ELR (cell line): ENCODE measurements at regions not wholly inside any gene's neighbourhood (a gene's known extent, or its start where the extent isn't known, plus 50 kb on each side); places are given as distances from the start of the nearest gene placed in this dataset.
A peak's percentile ranks its signal among the peaks of the same experiment; 100 is the strongest.
"Not testable (repeated sequence)": the region's sequence is repeated elsewhere in the genome, so short reads cannot be mapped to it uniquely, and the experiment has no call there.

Experiments used
- DNase-seq: peaks from one replicate; pipeline ENCODE4 v3.0.0-alpha.2; 2015; ENCODE audit warnings: low read depth

- no peak for DNase-seq
Observed at GRCh38 chr20:58040447-58041290, 187.8 kb downstream of the ANKRD60 start.

GRCh38 chr20:58039274-58040092, 189.0 kb downstream of the ANKRD60 start:
- no peak for DNase-seq

- no peak for DNase-seq
Observed at GRCh38 chr20:58038123-58038654, 190.3 kb downstream of the ANKRD60 start.

- no peak for DNase-seq
Observed at GRCh38 chr20:58037631-58038030, 190.8 kb downstream of the ANKRD60 start.

- no peak for DNase-seq
Observed at GRCh38 chr20:58033026-58033536, 195.4 kb downstream of the ANKRD60 start.

GRCh38 chr20:58032599-58032998, 195.9 kb downstream of the ANKRD60 start:
- no peak for DNase-seq

- not testable (repeated sequence) for DNase-seq
Observed at GRCh38 chr20:58031350-58031749, 197.1 kb downstream of the ANKRD60 start.

- peak; percentile 9 for DNase-seq
Observed at GRCh38 chr20:58028123-58028522, 200.3 kb downstream of the ANKRD60 start.

GRCh38 chr20:58026361-58026760, 202.1 kb downstream of the ANKRD60 start:
- peak; percentile 15 for DNase-seq

GRCh38 chr20:58025233-58025632, 203.2 kb downstream of the ANKRD60 start:
- no peak for DNase-seq

GRCh38 chr20:58024241-58024721, 204.2 kb downstream of the ANKRD60 start:
- no peak for DNase-seq

- DNase-seq = no peak
Observed at GRCh38 chr20:58023781-58024180, 204.7 kb downstream of the ANKRD60 start.

GRCh38 chr20:58023346-58023745, 205.1 kb downstream of the ANKRD60 start:
- DNase-seq = no peak

- no peak for DNase-seq
Observed at GRCh38 chr20:58022711-58023110, 205.7 kb downstream of the ANKRD60 start.

GRCh38 chr20:58021481-58021880, 207.0 kb downstream of the ANKRD60 start:
- DNase-seq = peak; percentile 33

GRCh38 chr20:58020656-58021454, 207.6 kb downstream of the ANKRD60 start:
- no peak for DNase-seq

- DNase-seq = no peak
Observed at GRCh38 chr20:58019850-58020625, 208.4 kb downstream of the ANKRD60 start.

GRCh38 chr20:58019027-58019849, 209.2 kb downstream of the ANKRD60 start:
- DNase-seq = peak; percentile 95

- DNase-seq = no peak
Observed at GRCh38 chr20:58018590-58018989, 209.9 kb downstream of the ANKRD60 start.
